ENCODE measurements at regions not wholly inside any gene's neighbourhood (a gene's known extent, or its start where the extent isn't known, plus 50 kb on each side); places are given as distances from the start of the nearest gene placed in this dataset.

GRCh38 chr5:4584982-4585381, 555.1 kb upstream of the ADAMTS16 start:
- TF ChIP-seq CTCF (IDR thresholded peaks at IDR 0.05) (no peak), POLR2A (IDR thresholded peaks at IDR 0.05) (no peak)

All from thyroid gland (tissue), 4 donors.